DOHH2 (cell line): ENCODE measurements at regions not wholly inside any gene's neighbourhood (a gene's known extent, or its start where the extent isn't known, plus 50 kb on each side); places are given as distances from the start of the nearest gene placed in this dataset.

Experiments
- CTCF ChIP-seq: fragments of 200-600 bp; sonication (generic); IDR thresholded peaks from one replicate; pipeline ENCODE4 v1.5.1; 2014; ENCODE audit warnings: antibody characterized with exemption, mild to moderate bottlenecking, low read depth, low read length; ENCODE audit not compliant: poor library complexity, severe bottlenecking
- EZH2phosphoT487 ChIP-seq: fragments of 200-600 bp; sonication (generic); IDR thresholded peaks from 2 replicates; pipeline ENCODE4 v1.6.1; 2017; ENCODE audit warnings: borderline replicate concordance, mild to moderate bottlenecking, antibody characterized with exemption, low read length, moderate library complexity, mixed read lengths

GRCh38 chr14:65304963-65305362 is 107.6 kb upstream of the FUT8 start:
- TF ChIP-seq CTCF (no peak), EZH2phosphoT487 (no peak)
